ENCODE measurements at regions not wholly inside any gene's neighbourhood (a gene's known extent, or its start where the extent isn't known, plus 50 kb on each side); places are given as distances from the start of the nearest gene placed in this dataset.

DNA sequence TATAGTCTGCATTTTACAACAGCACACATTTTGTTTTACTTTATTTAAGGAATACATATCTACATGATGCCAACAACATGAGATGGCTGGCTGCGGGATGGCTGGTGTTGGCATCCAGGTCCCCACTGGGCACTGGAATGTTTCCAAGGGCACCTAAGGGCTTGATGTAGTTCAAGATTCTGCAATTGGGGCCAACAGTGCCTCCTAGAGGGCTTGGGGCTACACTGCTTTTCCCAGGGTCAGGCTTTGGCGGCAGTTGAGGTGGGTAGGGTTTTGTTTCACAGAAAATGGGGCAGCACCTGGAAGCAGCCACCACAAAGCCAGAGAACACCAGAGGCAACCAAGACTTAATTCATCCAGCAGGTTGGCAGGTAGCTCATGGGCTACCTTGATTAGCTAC is 166.7 kb upstream of the PRNP start:
- H3K4me3 ChIP-seq (ENCODE audit: low read length) = no peak overlapping the region
- no peaks in the 10 kb centered on the region for H3K27me3 ChIP-seq (ENCODE audit: insufficient read depth, low read length)
- no peak overlapping the region for H2AFZ ChIP-seq (ENCODE audit: low read depth, low read length)
- no peaks in the 10 kb centered on the region for H3K36me3 ChIP-seq (ENCODE audit: insufficient read depth, low read length)
- no peaks in the 10 kb centered on the region for H3K4me1 ChIP-seq (ENCODE audit: insufficient read depth, low read length)
- H3K9me3 ChIP-seq (ENCODE audit: low read length) = no peaks in the 10 kb centered on the region

- Histone ChIP-seq H3K9me3 (ENCODE audit: low read length) (no peaks in the 10 kb centered on the region), H2AFZ (ENCODE audit: low read depth, low read length) (no peak overlapping the region), H3K27me3 (ENCODE audit: insufficient read depth, low read length) (no peaks in the 10 kb centered on the region), H3K4me3 (ENCODE audit: low read length) (no peak overlapping the region), H3K4me1 (ENCODE audit: insufficient read depth, low read length) (peaks cover 8% of the 10 kb centered on the region), H3K36me3 (ENCODE audit: insufficient read depth, low read length) (no peaks in the 10 kb centered on the region)
Measured at GRCh38 chr20:4516876-4517275, 169.4 kb upstream of the PRNP start.

- no peak overlapping the region for H2AFZ ChIP-seq (ENCODE audit: low read depth, low read length)
- peaks cover 9% of the 10 kb centered on the region for H3K4me1 ChIP-seq (ENCODE audit: insufficient read depth, low read length)
- no peak overlapping the region for H3K4me3 ChIP-seq (ENCODE audit: low read length)
- no peaks in the 10 kb centered on the region for H3K36me3 ChIP-seq (ENCODE audit: insufficient read depth, low read length)
- no peaks in the 10 kb centered on the region for H3K27me3 ChIP-seq (ENCODE audit: insufficient read depth, low read length)
- no peaks in the 10 kb centered on the region for H3K9me3 ChIP-seq (ENCODE audit: low read length)
Measured at GRCh38 chr20:4513720-4514119, 172.5 kb upstream of the PRNP start.

GRCh38 chr20:4512891-4513550 is 173.2 kb upstream of the PRNP start:
- H3K4me1 ChIP-seq (ENCODE audit: insufficient read depth, low read length) = peaks cover 12% of the 10 kb centered on the region
- no peaks in the 10 kb centered on the region for H3K9me3 ChIP-seq (ENCODE audit: low read length)
- H3K27me3 ChIP-seq (ENCODE audit: insufficient read depth, low read length) = no peaks in the 10 kb centered on the region
- H3K4me3 ChIP-seq (ENCODE audit: low read length) = no peak overlapping the region
- no peaks in the 10 kb centered on the region for H3K36me3 ChIP-seq (ENCODE audit: insufficient read depth, low read length)
- H2AFZ ChIP-seq (ENCODE audit: low read depth, low read length) = no peak overlapping the region

DNA sequence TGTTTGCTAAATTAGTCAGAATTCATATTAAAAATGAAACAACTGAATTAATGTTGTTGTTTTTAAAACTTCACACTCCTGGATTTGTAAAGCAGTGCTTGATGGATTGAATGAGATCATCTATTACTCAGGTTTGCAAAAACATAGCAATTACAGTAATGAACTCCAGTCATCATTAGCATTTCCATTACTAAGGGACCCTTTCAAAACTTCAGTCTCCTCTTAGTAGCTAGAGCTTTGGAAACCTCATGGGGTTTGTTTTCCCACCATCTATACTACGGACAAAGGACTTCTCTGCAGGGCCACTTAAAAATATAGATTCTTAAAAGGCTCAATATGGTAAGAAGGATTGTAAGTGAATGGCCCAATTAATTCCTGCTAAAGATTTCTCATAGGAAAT is 174.5 kb upstream of the PRNP start:
- Histone ChIP-seq H3K36me3 (ENCODE audit: insufficient read depth, low read length) (no peaks in the 10 kb centered on the region), H3K9me3 (ENCODE audit: low read length) (no peaks in the 10 kb centered on the region), H3K4me3 (ENCODE audit: low read length) (no peak overlapping the region), H2AFZ (ENCODE audit: low read depth, low read length) (no peak overlapping the region), H3K27me3 (ENCODE audit: insufficient read depth, low read length) (no peaks in the 10 kb centered on the region), H3K4me1 (ENCODE audit: insufficient read depth, low read length) (peaks cover 12% of the 10 kb centered on the region)

DNA sequence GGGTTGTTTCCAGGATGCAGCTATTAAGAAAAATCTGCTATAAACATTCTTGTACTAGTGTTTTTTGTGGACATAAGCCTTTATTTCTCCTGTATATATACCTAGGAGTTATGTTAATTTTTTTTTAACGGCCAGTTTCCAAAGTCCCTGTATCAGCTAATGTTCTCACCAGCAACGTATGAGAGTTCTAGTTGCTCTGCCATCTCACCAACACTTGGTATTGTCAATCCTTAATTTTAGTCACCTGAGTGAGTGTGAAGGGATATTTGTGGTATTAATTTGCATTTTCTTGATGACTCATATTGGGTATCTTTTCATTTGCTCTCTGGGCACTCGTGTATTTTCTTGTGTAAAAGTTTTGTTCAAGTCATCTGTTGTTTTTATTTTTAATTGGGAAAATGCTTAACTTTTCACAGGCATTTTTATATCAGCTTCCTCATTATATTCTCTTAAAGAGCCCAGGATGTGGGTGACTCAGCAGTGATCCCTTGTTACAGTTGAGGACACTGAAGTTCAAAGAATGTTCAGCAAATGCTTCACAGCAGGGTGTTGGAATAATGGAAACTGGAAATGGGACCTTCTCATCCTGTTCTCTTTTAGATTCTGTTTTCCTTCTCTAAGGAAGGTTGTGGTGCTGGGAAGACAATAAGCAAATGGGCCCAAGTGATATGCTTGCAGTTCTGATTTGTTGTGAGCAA is 176.3 kb upstream of the PRNP start:
- H3K27me3 ChIP-seq (ENCODE audit: insufficient read depth, low read length) = no peaks in the 10 kb centered on the region
- no peak overlapping the region for H2AFZ ChIP-seq (ENCODE audit: low read depth, low read length)
- H3K4me3 ChIP-seq (ENCODE audit: low read length) = no peak overlapping the region
- no peaks in the 10 kb centered on the region for H3K36me3 ChIP-seq (ENCODE audit: insufficient read depth, low read length)
- H3K4me1 ChIP-seq (ENCODE audit: insufficient read depth, low read length) = peaks cover 12% of the 10 kb centered on the region
- H3K9me3 ChIP-seq (ENCODE audit: low read length) = no peaks in the 10 kb centered on the region

GRCh38 chr20:4508773-4509172 is 177.5 kb upstream of the PRNP start:
- H3K27me3 ChIP-seq (ENCODE audit: insufficient read depth, low read length) = no peaks in the 10 kb centered on the region
- H3K4me1 ChIP-seq (ENCODE audit: insufficient read depth, low read length) = peaks cover 12% of the 10 kb centered on the region
- no peak overlapping the region for H2AFZ ChIP-seq (ENCODE audit: low read depth, low read length)
- H3K4me3 ChIP-seq (ENCODE audit: low read length) = no peak overlapping the region
- no peaks in the 10 kb centered on the region for H3K36me3 ChIP-seq (ENCODE audit: insufficient read depth, low read length)
- no peaks in the 10 kb centered on the region for H3K9me3 ChIP-seq (ENCODE audit: low read length)

- no peaks in the 10 kb centered on the region for H3K9me3 ChIP-seq (ENCODE audit: low read length)
- H3K27me3 ChIP-seq (ENCODE audit: insufficient read depth, low read length) = no peaks in the 10 kb centered on the region
- no peak overlapping the region for H2AFZ ChIP-seq (ENCODE audit: low read depth, low read length)
- no peaks in the 10 kb centered on the region for H3K36me3 ChIP-seq (ENCODE audit: insufficient read depth, low read length)
- H3K4me3 ChIP-seq (ENCODE audit: low read length) = no peak overlapping the region
- H3K4me1 ChIP-seq (ENCODE audit: insufficient read depth, low read length) = peaks cover 4% of the 10 kb centered on the region
Measured at GRCh38 chr20:4507288-4507719, 179.0 kb upstream of the PRNP start.

DNA sequence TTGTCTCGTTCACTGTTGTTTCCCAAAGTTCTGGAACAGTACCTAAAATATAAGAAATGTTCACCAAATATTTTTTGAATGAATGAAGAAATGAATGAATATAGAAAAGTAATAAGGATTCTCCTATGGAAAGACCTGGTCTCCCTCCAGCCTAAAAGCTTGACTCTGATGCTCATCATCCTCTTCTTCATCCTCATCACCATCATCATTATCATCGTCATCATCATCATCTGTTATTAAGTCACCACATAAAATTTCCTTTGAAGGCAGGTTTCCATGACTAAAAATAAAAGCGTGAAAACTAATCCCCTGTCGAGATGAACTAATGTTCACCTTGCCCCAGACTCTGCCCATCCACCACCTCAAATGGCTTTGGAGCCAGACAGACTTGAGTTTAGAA is 181.4 kb upstream of the PRNP start:
- H3K4me3 ChIP-seq (ENCODE audit: low read length) = no peak overlapping the region
- peaks cover 4% of the 10 kb centered on the region for H3K4me1 ChIP-seq (ENCODE audit: insufficient read depth, low read length)
- no peaks in the 10 kb centered on the region for H3K36me3 ChIP-seq (ENCODE audit: insufficient read depth, low read length)
- H3K9me3 ChIP-seq (ENCODE audit: low read length) = peaks cover 4% of the 10 kb centered on the region
- H3K27me3 ChIP-seq (ENCODE audit: insufficient read depth, low read length) = no peaks in the 10 kb centered on the region
- no peak overlapping the region for H2AFZ ChIP-seq (ENCODE audit: low read depth, low read length)

GRCh38 chr20:4502756-4503155 is 183.5 kb upstream of the PRNP start:
- Histone ChIP-seq H3K4me3 (ENCODE audit: low read length) (no peak overlapping the region), H3K4me1 (ENCODE audit: insufficient read depth, low read length) (no peaks in the 10 kb centered on the region), H3K27me3 (ENCODE audit: insufficient read depth, low read length) (no peaks in the 10 kb centered on the region), H3K36me3 (ENCODE audit: insufficient read depth, low read length) (no peaks in the 10 kb centered on the region), H2AFZ (ENCODE audit: low read depth, low read length) (no peak overlapping the region), H3K9me3 (ENCODE audit: low read length) (peaks cover 4% of the 10 kb centered on the region)

DNA sequence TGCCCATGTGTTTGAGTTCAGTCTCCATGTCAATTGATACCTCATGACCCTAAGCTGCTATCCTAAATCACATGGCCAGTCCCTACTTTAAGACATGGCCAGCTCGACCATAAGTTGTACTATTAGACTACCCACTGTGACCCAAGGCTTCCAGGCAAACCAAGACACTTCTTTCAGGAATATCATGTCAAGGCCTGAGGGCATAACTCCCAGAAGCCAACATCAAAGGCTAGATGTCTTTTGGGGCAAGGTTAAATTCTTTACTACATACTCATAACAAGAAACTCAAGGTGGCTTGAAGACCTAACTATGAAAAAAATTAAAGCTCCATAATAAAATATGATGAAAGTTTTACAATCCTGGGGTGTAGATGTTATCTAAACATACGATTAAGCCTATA is 192.9 kb upstream of the PRNP start:
- no peaks in the 10 kb centered on the region for H3K9me3 ChIP-seq (ENCODE audit: low read length)
- H3K36me3 ChIP-seq (ENCODE audit: insufficient read depth, low read length) = no peaks in the 10 kb centered on the region

DNA sequence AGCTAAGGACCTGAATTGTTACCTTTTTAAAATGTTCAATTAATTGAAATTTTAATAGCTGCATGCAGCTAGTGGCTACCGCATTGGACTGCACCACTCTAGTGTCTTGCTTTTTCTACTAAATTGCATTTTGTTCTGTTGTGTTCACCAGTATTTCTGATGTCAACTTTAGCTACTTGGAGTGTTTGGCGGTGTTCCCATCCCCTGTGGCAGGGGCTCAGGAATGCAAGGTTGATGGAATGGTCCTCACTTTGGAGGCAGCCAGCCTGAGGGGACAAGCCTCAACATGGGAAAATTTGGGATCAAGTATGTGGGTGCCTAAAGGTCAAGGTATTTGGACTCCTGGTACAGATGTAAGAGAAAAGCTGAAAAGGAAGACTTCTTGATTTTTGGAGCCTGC is 194.6 kb upstream of the PRNP start:
- no peak overlapping the region for H3K4me3 ChIP-seq (ENCODE audit: low read length)
- H3K9me3 ChIP-seq (ENCODE audit: low read length) = no peaks in the 10 kb centered on the region
- H3K36me3 ChIP-seq (ENCODE audit: insufficient read depth, low read length) = no peaks in the 10 kb centered on the region
- H2AFZ ChIP-seq (ENCODE audit: low read depth, low read length) = no peak overlapping the region
- no peaks in the 10 kb centered on the region for H3K4me1 ChIP-seq (ENCODE audit: insufficient read depth, low read length)
- H3K27me3 ChIP-seq (ENCODE audit: insufficient read depth, low read length) = no peaks in the 10 kb centered on the region

More for the DNA sequence above, 192.9 kb upstream of the PRNP start:
- no peaks in the 10 kb centered on the region for H3K27me3 ChIP-seq (ENCODE audit: insufficient read depth, low read length)
- H3K4me1 ChIP-seq (ENCODE audit: insufficient read depth, low read length) = no peaks in the 10 kb centered on the region
- no peak overlapping the region for H3K4me3 ChIP-seq (ENCODE audit: low read length)
- H2AFZ ChIP-seq (ENCODE audit: low read depth, low read length) = no peak overlapping the region

DNA sequence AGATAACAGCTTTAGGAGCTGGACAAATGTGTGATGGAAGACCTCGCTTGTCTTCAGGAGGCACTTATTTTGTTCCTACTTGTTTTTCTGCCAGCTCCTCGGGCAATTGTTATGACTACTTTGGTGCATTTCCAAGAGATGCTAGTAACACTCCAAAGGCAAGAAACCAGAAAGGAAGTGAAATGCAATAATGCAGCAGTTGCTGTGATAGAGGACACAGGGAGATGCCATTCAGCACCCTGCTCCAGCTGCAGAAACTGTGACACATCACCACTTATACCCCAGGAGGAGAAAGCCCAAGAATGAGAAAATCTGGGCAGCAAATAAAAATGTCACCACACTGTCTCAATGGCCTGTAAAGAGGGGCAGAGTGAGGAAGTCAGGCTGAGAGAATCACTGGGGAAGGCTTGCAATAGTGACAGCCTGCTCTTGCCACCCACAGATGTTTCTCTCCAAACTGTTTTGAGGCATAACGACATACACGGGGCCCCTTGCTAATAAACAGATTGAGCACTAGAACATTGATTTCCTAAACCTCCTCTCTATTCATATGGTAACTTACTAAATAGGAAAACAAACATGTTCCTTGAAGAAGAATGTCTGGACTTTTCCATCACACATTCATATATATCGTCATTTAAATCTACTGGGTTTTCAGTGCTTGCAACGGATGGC is 195.5 kb upstream of the PRNP start:
- no peaks in the 10 kb centered on the region for H3K4me1 ChIP-seq (ENCODE audit: insufficient read depth, low read length)
- H3K4me3 ChIP-seq (ENCODE audit: low read length) = no peak overlapping the region
- H3K36me3 ChIP-seq (ENCODE audit: insufficient read depth, low read length) = no peaks in the 10 kb centered on the region
- no peaks in the 10 kb centered on the region for H3K27me3 ChIP-seq (ENCODE audit: insufficient read depth, low read length)
- H2AFZ ChIP-seq (ENCODE audit: low read depth, low read length) = no peak overlapping the region
- no peaks in the 10 kb centered on the region for H3K9me3 ChIP-seq (ENCODE audit: low read length)

All from neuron (in vitro differentiated cells).